H1 (cell line): ENCODE measurements at regions not wholly inside any gene's neighbourhood (a gene's known extent, or its start where the extent isn't known, plus 50 kb on each side); places are given as distances from the start of the nearest gene placed in this dataset.

Experiments used
- CEBPB ChIP-seq: IDR thresholded peaks from 2 replicates; pipeline ENCODE4 v1.6.1; 2012; ENCODE audit warnings: low read depth, low read length

GRCh38 chr22:22784249-22785039 lies 103.2 kb upstream of the IGLL5 start (continued):
- no peak for TF ChIP-seq CEBPB
